ENCODE measurements at regions not wholly inside any gene's neighbourhood (a gene's known extent, or its start where the extent isn't known, plus 50 kb on each side); places are given as distances from the start of the nearest gene placed in this dataset.

- H3K27ac ChIP-seq: no peak overlapping the region
- H3K4me3 ChIP-seq: no peak overlapping the region
- no peaks in the 10 kb centered on the region for H3K4me1 ChIP-seq
- H3K9me3 ChIP-seq: no peaks in the 10 kb centered on the region
- no peaks in the 10 kb centered on the region for H3K27me3 ChIP-seq
- DNase-seq: no peak
- no peaks in the 10 kb centered on the region for H3K36me3 ChIP-seq
- TF ChIP-seq CTCF (IDR thresholded peaks at IDR 0.05) (no peak), POLR2A (IDR thresholded peaks at IDR 0.05) (no peak)
- intact Hi-C loops (cut with DNase I; ENCODE audit: low total_unique reads): no loop called here
These were observed 608.5 kb upstream of the MKI67 start for GRCh38 chr10:128734734-128735133.

- TF ChIP-seq CTCF (IDR thresholded peaks at IDR 0.05) (no peak), POLR2A (IDR thresholded peaks at IDR 0.05) (no peak)
- H3K27ac ChIP-seq: no peak overlapping the region
- H3K36me3 ChIP-seq: no peaks in the 10 kb centered on the region
- H3K4me3 ChIP-seq: no peak overlapping the region
- no peak for DNase-seq
- no peaks in the 10 kb centered on the region for H3K9me3 ChIP-seq
- no peaks in the 10 kb centered on the region for H3K27me3 ChIP-seq
- intact Hi-C loops (cut with DNase I; ENCODE audit: low total_unique reads): no loop called here
- no peaks in the 10 kb centered on the region for H3K4me1 ChIP-seq
These were observed 609.8 kb upstream of the MKI67 start for GRCh38 chr10:128735996-128736395.

GRCh38 chr10:128738386-128738915 lies 612.2 kb upstream of the MKI67 start:
- Histone ChIP-seq H3K9me3 (no peaks in the 10 kb centered on the region), H3K36me3 (no peaks in the 10 kb centered on the region), H3K4me1 (no peaks in the 10 kb centered on the region), H3K4me3 (no peak overlapping the region), H3K27me3 (no peaks in the 10 kb centered on the region), H3K27ac (no peak overlapping the region)
- intact Hi-C loops (cut with DNase I; ENCODE audit: low total_unique reads): no loop called here
- DNase-seq: no peak
- no peak for TF ChIP-seq POLR2A (IDR thresholded peaks at IDR 0.05)
- TF ChIP-seq CTCF (IDR thresholded peaks at IDR 0.05): no peak

- intact Hi-C loops (cut with DNase I; ENCODE audit: low total_unique reads): no loop called here
- Histone ChIP-seq H3K27ac (no peak overlapping the region), H3K4me3 (no peak overlapping the region), H3K9me3 (no peaks in the 10 kb centered on the region), H3K27me3 (no peaks in the 10 kb centered on the region), H3K36me3 (no peaks in the 10 kb centered on the region), H3K4me1 (no peaks in the 10 kb centered on the region)
- no peak for DNase-seq
- no peak for TF ChIP-seq POLR2A (IDR thresholded peaks at IDR 0.05)
- TF ChIP-seq CTCF (IDR thresholded peaks at IDR 0.05): no peak
These were observed 613.7 kb upstream of the MKI67 start for GRCh38 chr10:128739930-128740329.

GRCh38 chr10:128741180-128741579 lies 615.0 kb upstream of the MKI67 start:
- intact Hi-C loops (cut with DNase I; ENCODE audit: low total_unique reads): no loop called here
- Histone ChIP-seq H3K27ac (no peak overlapping the region), H3K36me3 (no peaks in the 10 kb centered on the region), H3K4me3 (no peak overlapping the region), H3K4me1 (no peaks in the 10 kb centered on the region), H3K9me3 (no peaks in the 10 kb centered on the region), H3K27me3 (no peaks in the 10 kb centered on the region)
- no peak for DNase-seq
- no peak for TF ChIP-seq CTCF (IDR thresholded peaks at IDR 0.05)
- TF ChIP-seq POLR2A (IDR thresholded peaks at IDR 0.05): no peak

Measured in uterus (tissue), 3 donors.